SK-N-SH (cell line): ENCODE measurements at regions not wholly inside any gene's neighbourhood (a gene's known extent, or its start where the extent isn't known, plus 50 kb on each side); places are given as distances from the start of the nearest gene placed in this dataset.

ENCODE experiments used
- CTCF ChIA-PET: fragments of 300-600, 350-600 bp; formaldehyde crosslinking; extraction: SDS; loops from one replicate; lab custom pipeline; 2021; lab: Yijun Ruan, JAX
- POLR2A ChIA-PET: fragments of 350-600 bp; sonication (Branson Sonifier 250); formaldehyde crosslinking; extraction: SDS; loops from one replicate; lab custom pipeline; 2020; ENCODE audit warnings: antibody characterized with exemption, inconsistent platforms; lab: Yijun Ruan, JAX
- DNase-seq: peaks from one replicate; pipeline ENCODE4 v3.0.0; 2012
- H2AFZ ChIP-seq: fragments of 200-600 bp; sonication (generic); 2 replicates; pipeline ENCODE4 v1.8.1; 2016; ENCODE audit warnings: antibody characterized with exemption, mild to moderate bottlenecking, low read depth
- H3F3A ChIP-seq: fragments of 200-600 bp; sonication (generic); replicated peaks from 2 replicates; pipeline ENCODE3; 2016; ENCODE audit warnings: antibody characterized with exemption, mild to moderate bottlenecking; ENCODE audit not compliant: insufficient read depth
- H3K27ac ChIP-seq, 2 experiments: fragments of 200-500 bp in 1 of 2; fragments of 200-600 bp in 1 of 2; sonication (Bioruptor generic) in 1 of 2; sonication (generic), shearing (Covaris generic) in 1 of 2; 2 replicates each; pipeline versions ENCODE4 v1.5.1 to v1.6.1; 2014 to 2016; ENCODE audit warnings: low read depth in 2 of 2, inconsistent platforms in 1 of 2, low read length in 1 of 2, mild to moderate bottlenecking in 1 of 2, mixed read lengths in 1 of 2
- H3K27me3 ChIP-seq: fragments of 200-600 bp; sonication (generic), shearing (Covaris generic); 2 replicates; pipeline ENCODE4 v1.6.1; 2016; ENCODE audit warnings: mixed run types; ENCODE audit not compliant: insufficient read depth
- H3K36me3 ChIP-seq, 2 experiments: fragments of 200-500 bp in 1 of 2; fragments of 200-600 bp in 1 of 2; sonication (Bioruptor generic) in 1 of 2; sonication (generic) in 1 of 2; replicated peaks in 1 of 2; 2 replicates each; pipeline versions ENCODE3 to v1.5.1; 2014 to 2016; ENCODE audit warnings: low read length in 1 of 2, mild to moderate bottlenecking in 1 of 2; ENCODE audit not compliant: insufficient read depth in 2 of 2, control insufficient read depth in 1 of 2
- H3K4me1 ChIP-seq, 2 experiments: fragments of 200-500 bp in 1 of 2; fragments of 200-600 bp in 1 of 2; sonication (Bioruptor generic) in 1 of 2; sonication (generic), shearing (Covaris generic) in 1 of 2; 2 replicates each; pipeline versions ENCODE4 v1.5.1 to v1.6.1; 2014 to 2016; ENCODE audit warnings: low read depth in 1 of 2, low read length in 1 of 2, mixed run types in 1 of 2; ENCODE audit not compliant: insufficient read depth in 2 of 2, control insufficient read depth in 1 of 2
- H3K4me2 ChIP-seq: fragments of 200-600 bp; sonication (generic), shearing (Covaris generic); 2 replicates; pipeline ENCODE4 v1.6.1; 2017; ENCODE audit warnings: mixed run types
- H3K4me3 ChIP-seq, 2 experiments: fragments of 200-500 bp in 1 of 2; fragments of 200-600 bp in 1 of 2; sonication (Bioruptor generic) in 1 of 2; sonication (generic), shearing (Covaris generic) in 1 of 2; 2 replicates each; pipeline versions ENCODE4 v1.5.1 to v1.8.1; 2014 to 2016; ENCODE audit warnings: low read depth in 2 of 2, inconsistent platforms in 1 of 2, low read length in 1 of 2, mild to moderate bottlenecking in 1 of 2, mixed read lengths in 1 of 2, moderate library complexity in 1 of 2
- H3K79me2 ChIP-seq: fragments of 200-600 bp; sonication (generic); 2 replicates; pipeline ENCODE4 v1.8.1; 2017; ENCODE audit warnings: mild to moderate bottlenecking; ENCODE audit not compliant: insufficient read depth
- H3K9ac ChIP-seq: fragments of 200-600 bp; sonication (generic); 2 replicates; pipeline ENCODE4 v1.6.1; 2017; ENCODE audit warnings: mixed run types
- H3K9me2 ChIP-seq: fragments of 200-600 bp; sonication (generic); 2 replicates; pipeline ENCODE4 v1.6.1; 2017; ENCODE audit warnings: mixed run types
- H3K9me3 ChIP-seq: fragments of 200-600 bp; sonication (generic); 2 replicates; pipeline ENCODE4 v1.6.1; 2017; ENCODE audit warnings: mixed run types, mild to moderate bottlenecking, moderate library complexity
- H4K20me1 ChIP-seq: fragments of 200-600 bp; sonication (generic); 2 replicates; pipeline ENCODE4 v1.6.1; 2017; ENCODE audit warnings: mild to moderate bottlenecking, mixed run types; ENCODE audit not compliant: insufficient read depth
- ELF1 ChIP-seq: IDR thresholded peaks from 2 replicates; pipeline ENCODE4 v1.4.0; 2012
- EZH2phosphoT487 ChIP-seq: fragments of 200-600 bp; sonication (generic); IDR thresholded peaks from 2 replicates; pipeline ENCODE4 v1.6.1; 2017; ENCODE audit warnings: low read depth, mixed run types, mild to moderate bottlenecking, antibody characterized with exemption, moderate library complexity, borderline replicate concordance
- FOSL2 ChIP-seq: IDR thresholded peaks from 2 replicates; pipeline ENCODE4 v1.4.0; 2012; ENCODE audit warnings: low read depth, mild to moderate bottlenecking, moderate library complexity, borderline replicate concordance
- FOXJ3 ChIP-seq: sonication (generic); formaldehyde crosslinking; IDR thresholded peaks from 2 replicates; pipeline ENCODE4 v1.5.1; 2020; ENCODE audit warnings: mild to moderate bottlenecking, missing genetic modification reagents
- FOXM1 ChIP-seq: IDR thresholded peaks from 2 replicates; pipeline ENCODE4 v1.4.0; 2012; ENCODE audit warnings: low read depth, mild to moderate bottlenecking
- MEF2A ChIP-seq: IDR thresholded peaks from 2 replicates; pipeline ENCODE4 v1.4.0; 2012; ENCODE audit warnings: low read depth, borderline replicate concordance
- MXI1 ChIP-seq: IDR thresholded peaks from 2 replicates; pipeline ENCODE4 v1.6.1; 2012; ENCODE audit warnings: mild to moderate bottlenecking, low read depth, low read length, improper control_type of control experiment
- NFIC ChIP-seq: IDR thresholded peaks from 2 replicates; pipeline ENCODE4 v1.4.0; 2012; ENCODE audit warnings: borderline replicate concordance
- NRF1 ChIP-seq: IDR thresholded peaks from 2 replicates; pipeline ENCODE4 v1.6.1; 2012; ENCODE audit warnings: low read depth, mild to moderate bottlenecking, low read length
- POLR2AphosphoS5 ChIP-seq: IDR thresholded peaks from 2 replicates; pipeline ENCODE4 v1.6.1; 2012; ENCODE audit warnings: low read depth, low read length
- RAD21 ChIP-seq: IDR thresholded peaks from 2 replicates; pipeline ENCODE4 v1.6.1; 2012; ENCODE audit warnings: mild to moderate bottlenecking, low read length
- RCOR1 ChIP-seq: fragments of 150-350 bp; IDR thresholded peaks from 2 replicates; pipeline ENCODE4 v1.6.1; 2017; ENCODE audit warnings: antibody characterized with exemption, low read length
- RFX5 ChIP-seq: IDR thresholded peaks from 2 replicates; pipeline ENCODE4 v1.6.1; 2012; ENCODE audit warnings: mild to moderate bottlenecking, improper control_type of control experiment, low read length
- SIN3A ChIP-seq: IDR thresholded peaks from 2 replicates; pipeline ENCODE4 v1.6.1; 2012; ENCODE audit warnings: low read depth, mild to moderate bottlenecking, low read length, moderate library complexity, borderline replicate concordance
- SMC3 ChIP-seq: IDR thresholded peaks from 2 replicates; pipeline ENCODE4 v1.6.1; 2012; ENCODE audit warnings: low read depth, low read length, improper control_type of control experiment
- TAF1 ChIP-seq: IDR thresholded peaks from 2 replicates; pipeline ENCODE4 v1.6.1; 2012; ENCODE audit warnings: low read depth, mild to moderate bottlenecking, low read length, moderate library complexity, borderline replicate concordance
- TCF12 ChIP-seq: IDR thresholded peaks from 2 replicates; pipeline ENCODE4 v1.4.0; 2012
- YY1 ChIP-seq: IDR thresholded peaks from 2 replicates; pipeline ENCODE4 v1.4.0; 2012; ENCODE audit warnings: low read depth, mild to moderate bottlenecking
- WGBS: methylation state at CpG from one replicate; pipeline ENCODE4 v1.1.6; 2017; ENCODE audit warnings: low lambda C conversion rate; 5-methylcytosine and 5-hydroxymethylcytosine counted together
- TF ChIP-seq, protein P1 (sequence below): fragments of 150-350 bp; IDR thresholded peaks from 2 replicates; pipeline ENCODE4 v1.6.1; 2016; ENCODE audit warnings: mild to moderate bottlenecking, low read depth, low read length
- TF ChIP-seq, protein P2 (sequence below): IDR thresholded peaks from 2 replicates; pipeline ENCODE4; 2012
- TF ChIP-seq, protein P3 (sequence below): IDR thresholded peaks from 2 replicates; pipeline ENCODE4 v1.4.0; 2012; ENCODE audit warnings: low read depth
- TF ChIP-seq, protein P4 (sequence below): IDR thresholded peaks from 2 replicates; pipeline ENCODE4 v1.4.0; 2012; ENCODE audit warnings: low read depth, borderline replicate concordance

DNA sequence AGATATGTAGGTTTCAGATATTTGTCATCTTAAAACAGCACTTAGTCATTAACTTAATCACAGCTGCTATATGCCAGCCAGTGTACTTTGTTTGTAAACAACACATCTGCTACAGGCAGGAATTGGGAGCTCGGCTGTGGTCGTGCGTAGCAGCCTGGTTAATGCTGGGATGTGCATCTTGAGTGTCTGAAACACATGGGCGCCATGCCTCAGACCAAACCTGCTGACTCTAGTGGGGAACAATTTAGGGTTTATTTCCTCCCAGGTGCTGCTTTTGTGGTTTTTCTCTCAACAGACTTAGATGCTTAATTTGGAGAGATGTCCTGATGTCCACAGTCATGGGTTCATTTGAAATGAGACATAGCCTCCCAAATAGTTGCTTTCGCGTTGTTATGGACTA lies 238.5 kb upstream of the TMTC4 start:
- no peak overlapping the region for H3K27ac ChIP-seq
- H3K9ac ChIP-seq: no peak overlapping the region
- no peaks in the 10 kb centered on the region for H3K9me2 ChIP-seq
- no peaks in the 10 kb centered on the region for H3K79me2 ChIP-seq
- no peaks in the 10 kb centered on the region for H3K36me3 ChIP-seq
- H3K27me3 ChIP-seq: no peaks in the 10 kb centered on the region
- no peak for DNase-seq
- H4K20me1 ChIP-seq: no peaks in the 10 kb centered on the region
- WGBS: 61% methylated on average over 6 of the region's 6 CpGs
- H3K9me3 ChIP-seq: no peaks in the 10 kb centered on the region
- no peak overlapping the region for H3K4me2 ChIP-seq
- H3F3A ChIP-seq: no peaks in the 10 kb centered on the region
- ChIA-PET CTCF (no interaction called here), POLR2A (no interaction called here)
- H2AFZ ChIP-seq: no peak overlapping the region
- H3K4me3 ChIP-seq: no peak overlapping the region
- TF ChIP-seq RCOR1 (no peak), NRF1 (no peak), SIN3A (no peak)
- no peaks in the 10 kb centered on the region for H3K4me1 ChIP-seq

DNA sequence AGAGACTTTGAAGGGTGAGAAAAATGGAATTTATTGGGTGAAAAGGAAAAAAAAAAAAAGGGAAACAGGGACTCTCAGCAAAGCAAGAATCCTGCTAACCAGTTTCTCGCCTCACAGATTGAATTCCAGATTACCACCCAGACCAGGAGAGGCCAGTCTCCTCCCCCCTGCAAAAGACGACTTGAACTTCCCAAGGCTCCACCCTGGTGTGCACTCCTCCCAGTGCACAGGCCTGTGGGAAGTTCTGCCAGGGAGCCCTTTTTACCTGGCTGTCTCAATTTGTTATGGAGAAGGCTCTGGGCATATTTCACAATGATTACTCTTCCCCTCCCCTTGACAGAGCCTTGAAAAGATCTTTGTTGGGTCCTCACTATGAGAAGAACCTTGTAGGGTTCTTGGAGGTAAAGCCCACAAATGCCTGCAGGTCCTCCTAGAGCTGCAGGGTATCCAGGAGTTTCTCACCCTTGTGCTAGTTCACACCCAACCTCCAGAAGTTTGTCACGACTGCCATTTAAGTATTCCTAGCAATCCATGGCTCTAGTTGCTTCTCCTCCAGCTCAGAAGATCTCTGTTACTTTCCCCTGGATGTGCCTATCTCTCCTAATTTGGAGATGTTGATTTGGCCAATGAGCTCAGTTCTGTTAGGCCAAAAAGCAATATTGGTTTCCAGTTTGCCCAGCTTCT lies 229.8 kb upstream of the TMTC4 start:
- Histone ChIP-seq H3K4me3 (no peak overlapping the region), H3K9ac (no peak overlapping the region), H3F3A (no peaks in the 10 kb centered on the region), H2AFZ (no peak overlapping the region), H3K79me2 (no peaks in the 10 kb centered on the region)
- 2% methylated on average over 3 of the region's 3 CpGs for WGBS
- TF ChIP-seq MXI1 (no peak), ELF1 (no peak), TAF1 (no peak), EZH2phosphoT487 (no peak), YY1 (no peak), RAD21 (no peak), RFX5 (no peak), NFIC (no peak), TCF12 (no peak), FOSL2 (no peak), FOXJ3 (no peak), FOXM1 (no peak), MEF2A (no peak), POLR2AphosphoS5 (no peak), SMC3 (no peak), NRF1 (no peak)
- TF ChIP-seq, protein P1, sequence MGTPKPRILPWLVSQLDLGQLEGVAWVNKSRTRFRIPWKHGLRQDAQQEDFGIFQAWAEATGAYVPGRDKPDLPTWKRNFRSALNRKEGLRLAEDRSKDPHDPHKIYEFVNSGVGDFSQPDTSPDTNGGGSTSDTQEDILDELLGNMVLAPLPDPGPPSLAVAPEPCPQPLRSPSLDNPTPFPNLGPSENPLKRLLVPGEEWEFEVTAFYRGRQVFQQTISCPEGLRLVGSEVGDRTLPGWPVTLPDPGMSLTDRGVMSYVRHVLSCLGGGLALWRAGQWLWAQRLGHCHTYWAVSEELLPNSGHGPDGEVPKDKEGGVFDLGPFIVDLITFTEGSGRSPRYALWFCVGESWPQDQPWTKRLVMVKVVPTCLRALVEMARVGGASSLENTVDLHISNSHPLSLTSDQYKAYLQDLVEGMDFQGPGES: no peak
- TF ChIP-seq, protein P2, sequence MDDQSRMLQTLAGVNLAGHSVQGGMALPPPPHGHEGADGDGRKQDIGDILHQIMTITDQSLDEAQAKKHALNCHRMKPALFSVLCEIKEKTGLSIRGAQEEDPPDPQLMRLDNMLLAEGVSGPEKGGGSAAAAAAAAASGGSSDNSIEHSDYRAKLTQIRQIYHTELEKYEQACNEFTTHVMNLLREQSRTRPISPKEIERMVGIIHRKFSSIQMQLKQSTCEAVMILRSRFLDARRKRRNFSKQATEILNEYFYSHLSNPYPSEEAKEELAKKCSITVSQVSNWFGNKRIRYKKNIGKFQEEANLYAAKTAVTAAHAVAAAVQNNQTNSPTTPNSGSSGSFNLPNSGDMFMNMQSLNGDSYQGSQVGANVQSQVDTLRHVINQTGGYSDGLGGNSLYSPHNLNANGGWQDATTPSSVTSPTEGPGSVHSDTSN: no peak
- TF ChIP-seq, protein P3, sequence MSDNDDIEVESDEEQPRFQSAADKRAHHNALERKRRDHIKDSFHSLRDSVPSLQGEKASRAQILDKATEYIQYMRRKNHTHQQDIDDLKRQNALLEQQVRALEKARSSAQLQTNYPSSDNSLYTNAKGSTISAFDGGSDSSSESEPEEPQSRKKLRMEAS: no peak
- TF ChIP-seq, protein P4, sequence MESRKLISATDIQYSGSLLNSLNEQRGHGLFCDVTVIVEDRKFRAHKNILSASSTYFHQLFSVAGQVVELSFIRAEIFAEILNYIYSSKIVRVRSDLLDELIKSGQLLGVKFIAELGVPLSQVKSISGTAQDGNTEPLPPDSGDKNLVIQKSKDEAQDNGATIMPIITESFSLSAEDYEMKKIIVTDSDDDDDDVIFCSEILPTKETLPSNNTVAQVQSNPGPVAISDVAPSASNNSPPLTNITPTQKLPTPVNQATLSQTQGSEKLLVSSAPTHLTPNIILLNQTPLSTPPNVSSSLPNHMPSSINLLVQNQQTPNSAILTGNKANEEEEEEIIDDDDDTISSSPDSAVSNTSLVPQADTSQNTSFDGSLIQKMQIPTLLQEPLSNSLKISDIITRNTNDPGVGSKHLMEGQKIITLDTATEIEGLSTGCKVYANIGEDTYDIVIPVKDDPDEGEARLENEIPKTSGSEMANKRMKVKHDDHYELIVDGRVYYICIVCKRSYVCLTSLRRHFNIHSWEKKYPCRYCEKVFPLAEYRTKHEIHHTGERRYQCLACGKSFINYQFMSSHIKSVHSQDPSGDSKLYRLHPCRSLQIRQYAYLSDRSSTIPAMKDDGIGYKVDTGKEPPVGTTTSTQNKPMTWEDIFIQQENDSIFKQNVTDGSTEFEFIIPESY: no peak
- TF ChIP-seq, all 33 proteins: peak for 0
- Histone ChIP-seq H3K27ac (no peak overlapping the region), H3K4me1 (no peaks in the 10 kb centered on the region), H3K27me3 (no peaks in the 10 kb centered on the region), H3K9me2 (no peaks in the 10 kb centered on the region), H3K36me3 (no peaks in the 10 kb centered on the region), H3K9me3 (no peaks in the 10 kb centered on the region), H3K4me2 (no peak overlapping the region), H4K20me1 (no peaks in the 10 kb centered on the region)
- CTCF ChIA-PET: no interaction called here
- POLR2A ChIA-PET: no interaction called here
- no peak for DNase-seq
